ENCODE measurements at regions not wholly inside any gene's neighbourhood (a gene's known extent, or its start where the extent isn't known, plus 50 kb on each side); places are given as distances from the start of the nearest gene placed in this dataset.

DNA sequence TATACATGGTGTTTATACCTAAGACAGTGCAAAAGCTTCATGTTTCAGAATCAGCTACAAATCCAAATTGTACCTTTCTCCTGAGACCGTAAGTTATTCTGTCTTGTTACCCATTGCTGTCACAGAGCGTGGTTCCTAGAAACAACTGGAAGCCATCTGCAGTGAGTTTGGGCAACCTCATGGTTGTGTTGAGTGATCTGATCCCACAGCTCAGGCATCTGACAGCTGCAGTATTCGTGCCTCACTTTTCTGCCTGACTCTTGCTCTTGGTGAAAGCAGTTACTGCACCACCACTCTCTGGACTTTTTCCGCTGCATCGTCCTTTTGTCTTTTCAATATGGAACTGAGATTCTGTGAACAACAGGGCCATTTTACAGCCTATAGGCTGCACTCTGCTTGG, 752.6 kb downstream of the MAFB start:
- ATAC-seq (no peak), DNase-seq (ENCODE audit: low spot score) (no peak)
- H3K4me2 ChIP-seq: no peak overlapping the region
- no peaks in the 10 kb centered on the region for H3K36me3 ChIP-seq (ENCODE audit: insufficient read depth)
- H3K9me3 Mint-ChIP-seq: no peaks in the 10 kb centered on the region
- H2AFZ ChIP-seq: no peak overlapping the region
- H3K27me3 Mint-ChIP-seq (ENCODE audit: insufficient read depth, low read depth, poor library complexity): no peaks in the 10 kb centered on the region
- no peaks in the 10 kb centered on the region for H3K27me3 ChIP-seq (ENCODE audit: insufficient read depth)
- H3K9me2 ChIP-seq (ENCODE audit: insufficient read depth): no peaks in the 10 kb centered on the region; the same call in 1 of the 2 replicates
- H4K20me1 ChIP-seq (replicated peaks; ENCODE audit: insufficient read depth): no peaks in the 10 kb centered on the region
- H3K27ac Mint-ChIP-seq: no peak overlapping the region
- no peaks in the 10 kb centered on the region for H3K79me2 ChIP-seq (replicated peaks; ENCODE audit: insufficient read depth)
- 0 out of 2 replicates have a peak, but pooled peaks cover 3% of the 10 kb centered on the region for H3K4me1 ChIP-seq (ENCODE audit: insufficient read depth)
- TF ChIP-seq ZNF331 (CRISPR knock-in tag; IDR thresholded peaks at IDR 0.05; ENCODE audit: low read depth) (no peak), NANOG (IDR thresholded peaks at IDR 0.05; ENCODE audit: borderline replicate concordance) (no peak), JUNB (IDR thresholded peaks at IDR 0.05; ENCODE audit: unreplicated experiment) (no peak), CREB1 (CRISPR knock-in tag; IDR thresholded peaks at IDR 0.05; ENCODE audit: low read depth) (no peak), POLR2AphosphoS5 (IDR thresholded peaks at IDR 0.05; ENCODE audit: low read depth) (no peak), EZH2 (IDR thresholded peaks at IDR 0.05; ENCODE audit: low read depth, unreplicated experiment) (no peak), EZH2phosphoT487 (IDR thresholded peaks at IDR 0.05; ENCODE audit: unreplicated experiment) (no peak), ZNF114 (CRISPR knock-in tag; IDR thresholded peaks at IDR 0.05) (no peak), STAT1 (IDR thresholded peaks at IDR 0.05; ENCODE audit: unreplicated experiment) (no peak)
- TF ChIP-seq, protein P1, sequence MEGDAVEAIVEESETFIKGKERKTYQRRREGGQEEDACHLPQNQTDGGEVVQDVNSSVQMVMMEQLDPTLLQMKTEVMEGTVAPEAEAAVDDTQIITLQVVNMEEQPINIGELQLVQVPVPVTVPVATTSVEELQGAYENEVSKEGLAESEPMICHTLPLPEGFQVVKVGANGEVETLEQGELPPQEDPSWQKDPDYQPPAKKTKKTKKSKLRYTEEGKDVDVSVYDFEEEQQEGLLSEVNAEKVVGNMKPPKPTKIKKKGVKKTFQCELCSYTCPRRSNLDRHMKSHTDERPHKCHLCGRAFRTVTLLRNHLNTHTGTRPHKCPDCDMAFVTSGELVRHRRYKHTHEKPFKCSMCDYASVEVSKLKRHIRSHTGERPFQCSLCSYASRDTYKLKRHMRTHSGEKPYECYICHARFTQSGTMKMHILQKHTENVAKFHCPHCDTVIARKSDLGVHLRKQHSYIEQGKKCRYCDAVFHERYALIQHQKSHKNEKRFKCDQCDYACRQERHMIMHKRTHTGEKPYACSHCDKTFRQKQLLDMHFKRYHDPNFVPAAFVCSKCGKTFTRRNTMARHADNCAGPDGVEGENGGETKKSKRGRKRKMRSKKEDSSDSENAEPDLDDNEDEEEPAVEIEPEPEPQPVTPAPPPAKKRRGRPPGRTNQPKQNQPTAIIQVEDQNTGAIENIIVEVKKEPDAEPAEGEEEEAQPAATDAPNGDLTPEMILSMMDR (conservative IDR thresholded peaks at IDR 0.05; ENCODE audit: low read depth in 2 of 2): no peak
- TF ChIP-seq, protein P2, sequence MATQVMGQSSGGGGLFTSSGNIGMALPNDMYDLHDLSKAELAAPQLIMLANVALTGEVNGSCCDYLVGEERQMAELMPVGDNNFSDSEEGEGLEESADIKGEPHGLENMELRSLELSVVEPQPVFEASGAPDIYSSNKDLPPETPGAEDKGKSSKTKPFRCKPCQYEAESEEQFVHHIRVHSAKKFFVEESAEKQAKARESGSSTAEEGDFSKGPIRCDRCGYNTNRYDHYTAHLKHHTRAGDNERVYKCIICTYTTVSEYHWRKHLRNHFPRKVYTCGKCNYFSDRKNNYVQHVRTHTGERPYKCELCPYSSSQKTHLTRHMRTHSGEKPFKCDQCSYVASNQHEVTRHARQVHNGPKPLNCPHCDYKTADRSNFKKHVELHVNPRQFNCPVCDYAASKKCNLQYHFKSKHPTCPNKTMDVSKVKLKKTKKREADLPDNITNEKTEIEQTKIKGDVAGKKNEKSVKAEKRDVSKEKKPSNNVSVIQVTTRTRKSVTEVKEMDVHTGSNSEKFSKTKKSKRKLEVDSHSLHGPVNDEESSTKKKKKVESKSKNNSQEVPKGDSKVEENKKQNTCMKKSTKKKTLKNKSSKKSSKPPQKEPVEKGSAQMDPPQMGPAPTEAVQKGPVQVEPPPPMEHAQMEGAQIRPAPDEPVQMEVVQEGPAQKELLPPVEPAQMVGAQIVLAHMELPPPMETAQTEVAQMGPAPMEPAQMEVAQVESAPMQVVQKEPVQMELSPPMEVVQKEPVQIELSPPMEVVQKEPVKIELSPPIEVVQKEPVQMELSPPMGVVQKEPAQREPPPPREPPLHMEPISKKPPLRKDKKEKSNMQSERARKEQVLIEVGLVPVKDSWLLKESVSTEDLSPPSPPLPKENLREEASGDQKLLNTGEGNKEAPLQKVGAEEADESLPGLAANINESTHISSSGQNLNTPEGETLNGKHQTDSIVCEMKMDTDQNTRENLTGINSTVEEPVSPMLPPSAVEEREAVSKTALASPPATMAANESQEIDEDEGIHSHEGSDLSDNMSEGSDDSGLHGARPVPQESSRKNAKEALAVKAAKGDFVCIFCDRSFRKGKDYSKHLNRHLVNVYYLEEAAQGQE (IDR thresholded peaks at IDR 0.05; ENCODE audit: unreplicated experiment): no peak
- TF ChIP-seq, protein P3, sequence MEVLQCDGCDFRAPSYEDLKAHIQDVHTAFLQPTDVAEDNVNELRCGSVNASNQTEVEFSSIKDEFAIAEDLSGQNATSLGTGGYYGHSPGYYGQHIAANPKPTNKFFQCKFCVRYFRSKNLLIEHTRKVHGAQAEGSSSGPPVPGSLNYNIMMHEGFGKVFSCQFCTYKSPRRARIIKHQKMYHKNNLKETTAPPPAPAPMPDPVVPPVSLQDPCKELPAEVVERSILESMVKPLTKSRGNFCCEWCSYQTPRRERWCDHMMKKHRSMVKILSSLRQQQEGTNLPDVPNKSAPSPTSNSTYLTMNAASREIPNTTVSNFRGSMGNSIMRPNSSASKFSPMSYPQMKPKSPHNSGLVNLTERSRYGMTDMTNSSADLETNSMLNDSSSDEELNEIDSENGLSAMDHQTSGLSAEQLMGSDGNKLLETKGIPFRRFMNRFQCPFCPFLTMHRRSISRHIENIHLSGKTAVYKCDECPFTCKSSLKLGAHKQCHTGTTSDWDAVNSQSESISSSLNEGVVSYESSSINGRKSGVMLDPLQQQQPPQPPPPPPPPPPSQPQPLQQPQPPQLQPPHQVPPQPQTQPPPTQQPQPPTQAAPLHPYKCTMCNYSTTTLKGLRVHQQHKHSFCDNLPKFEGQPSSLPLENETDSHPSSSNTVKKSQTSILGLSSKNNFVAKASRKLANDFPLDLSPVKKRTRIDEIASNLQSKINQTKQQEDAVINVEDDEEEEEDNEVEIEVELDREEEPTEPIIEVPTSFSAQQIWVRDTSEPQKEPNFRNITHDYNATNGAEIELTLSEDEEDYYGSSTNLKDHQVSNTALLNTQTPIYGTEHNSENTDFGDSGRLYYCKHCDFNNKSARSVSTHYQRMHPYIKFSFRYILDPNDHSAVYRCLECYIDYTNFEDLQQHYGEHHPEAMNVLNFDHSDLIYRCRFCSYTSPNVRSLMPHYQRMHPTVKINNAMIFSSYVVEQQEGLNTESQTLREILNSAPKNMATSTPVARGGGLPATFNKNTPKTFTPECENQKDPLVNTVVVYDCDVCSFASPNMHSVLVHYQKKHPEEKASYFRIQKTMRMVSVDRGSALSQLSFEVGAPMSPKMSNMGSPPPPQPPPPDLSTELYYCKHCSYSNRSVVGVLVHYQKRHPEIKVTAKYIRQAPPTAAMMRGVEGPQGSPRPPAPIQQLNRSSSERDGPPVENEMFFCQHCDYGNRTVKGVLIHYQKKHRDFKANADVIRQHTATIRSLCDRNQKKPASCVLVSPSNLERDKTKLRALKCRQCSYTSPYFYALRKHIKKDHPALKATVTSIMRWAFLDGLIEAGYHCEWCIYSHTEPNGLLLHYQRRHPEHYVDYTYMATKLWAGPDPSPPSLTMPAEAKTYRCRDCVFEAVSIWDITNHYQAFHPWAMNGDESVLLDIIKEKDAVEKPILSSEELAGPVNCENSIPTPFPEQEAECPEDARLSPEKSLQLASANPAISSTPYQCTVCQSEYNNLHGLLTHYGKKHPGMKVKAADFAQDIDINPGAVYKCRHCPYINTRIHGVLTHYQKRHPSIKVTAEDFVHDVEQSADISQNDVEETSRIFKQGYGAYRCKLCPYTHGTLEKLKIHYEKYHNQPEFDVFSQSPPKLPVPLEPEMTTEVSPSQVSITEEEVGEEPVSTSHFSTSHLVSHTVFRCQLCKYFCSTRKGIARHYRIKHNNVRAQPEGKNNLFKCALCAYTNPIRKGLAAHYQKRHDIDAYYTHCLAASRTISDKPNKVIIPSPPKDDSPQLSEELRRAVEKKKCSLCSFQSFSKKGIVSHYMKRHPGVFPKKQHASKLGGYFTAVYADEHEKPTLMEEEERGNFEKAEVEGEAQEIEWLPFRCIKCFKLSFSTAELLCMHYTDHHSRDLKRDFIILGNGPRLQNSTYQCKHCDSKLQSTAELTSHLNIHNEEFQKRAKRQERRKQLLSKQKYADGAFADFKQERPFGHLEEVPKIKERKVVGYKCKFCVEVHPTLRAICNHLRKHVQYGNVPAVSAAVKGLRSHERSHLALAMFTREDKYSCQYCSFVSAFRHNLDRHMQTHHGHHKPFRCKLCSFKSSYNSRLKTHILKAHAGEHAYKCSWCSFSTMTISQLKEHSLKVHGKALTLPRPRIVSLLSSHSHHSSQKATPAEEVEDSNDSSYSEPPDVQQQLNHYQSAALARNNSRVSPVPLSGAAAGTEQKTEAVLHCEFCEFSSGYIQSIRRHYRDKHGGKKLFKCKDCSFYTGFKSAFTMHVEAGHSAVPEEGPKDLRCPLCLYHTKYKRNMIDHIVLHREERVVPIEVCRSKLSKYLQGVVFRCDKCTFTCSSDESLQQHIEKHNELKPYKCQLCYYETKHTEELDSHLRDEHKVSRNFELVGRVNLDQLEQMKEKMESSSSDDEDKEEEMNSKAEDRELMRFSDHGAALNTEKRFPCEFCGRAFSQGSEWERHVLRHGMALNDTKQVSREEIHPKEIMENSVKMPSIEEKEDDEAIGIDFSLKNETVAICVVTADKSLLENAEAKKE (CRISPR knock-in tag; IDR thresholded peaks at IDR 0.05): no peak
- TF ChIP-seq, protein P4, sequence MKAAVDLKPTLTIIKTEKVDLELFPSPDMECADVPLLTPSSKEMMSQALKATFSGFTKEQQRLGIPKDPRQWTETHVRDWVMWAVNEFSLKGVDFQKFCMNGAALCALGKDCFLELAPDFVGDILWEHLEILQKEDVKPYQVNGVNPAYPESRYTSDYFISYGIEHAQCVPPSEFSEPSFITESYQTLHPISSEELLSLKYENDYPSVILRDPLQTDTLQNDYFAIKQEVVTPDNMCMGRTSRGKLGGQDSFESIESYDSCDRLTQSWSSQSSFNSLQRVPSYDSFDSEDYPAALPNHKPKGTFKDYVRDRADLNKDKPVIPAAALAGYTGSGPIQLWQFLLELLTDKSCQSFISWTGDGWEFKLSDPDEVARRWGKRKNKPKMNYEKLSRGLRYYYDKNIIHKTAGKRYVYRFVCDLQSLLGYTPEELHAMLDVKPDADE (IDR thresholded peaks at IDR 0.05): no peak
- H3K36me3 Mint-ChIP-seq (ENCODE audit: low read depth): no peaks in the 10 kb centered on the region
- H3K4me3 Mint-ChIP-seq: no peak overlapping the region
- H3K27ac ChIP-seq (ENCODE audit: low read depth): no peak overlapping the region
- H3K4me1 Mint-ChIP-seq: no peaks in the 10 kb centered on the region
- no peaks in the 10 kb centered on the region for H3F3A ChIP-seq (replicated peaks; ENCODE audit: low read depth)
- no peak overlapping the region for H3K4me3 ChIP-seq
